GM18861 (cell line): ENCODE measurements at regions not wholly inside any gene's neighbourhood (a gene's known extent, or its start where the extent isn't known, plus 50 kb on each side); places are given as distances from the start of the nearest gene placed in this dataset.

ENCODE experiments used
- ATAC-seq: cut with Tn5 transposase; IDR thresholded peaks from one replicate; pipeline ENCODE4 v1.9.1; 2021; ENCODE audit not compliant: unreplicated experiment

- no peak for ATAC-seq
Observed at GRCh38 chrX:5122181-5122678, 1106.4 kb downstream of the NLGN4X start.

GRCh38 chrX:5117816-5118215 is 1110.9 kb downstream of the NLGN4X start:
- no peak for ATAC-seq

GRCh38 chrX:5113128-5113527 is 1115.5 kb downstream of the NLGN4X start:
- ATAC-seq = no peak

- no peak for ATAC-seq
Observed at GRCh38 chrX:5100004-5100403, 1128.7 kb downstream of the NLGN4X start.

GRCh38 chrX:5086388-5086787 is 1142.3 kb downstream of the NLGN4X start:
- no peak for ATAC-seq

GRCh38 chrX:5084279-5084678 is 1144.4 kb downstream of the NLGN4X start:
- no peak for ATAC-seq

- no peak for ATAC-seq
Observed at GRCh38 chrX:5082705-5083104, 1146.0 kb downstream of the NLGN4X start.

- no peak for ATAC-seq
Observed at GRCh38 chrX:5080791-5081190, 1147.9 kb downstream of the NLGN4X start.

GRCh38 chrX:5068550-5068949 is 1160.1 kb downstream of the NLGN4X start:
- ATAC-seq = no peak

GRCh38 chrX:5057786-5058185 is 1170.9 kb downstream of the NLGN4X start:
- ATAC-seq = no peak

GRCh38 chrX:5054852-5055251 is 1173.8 kb downstream of the NLGN4X start:
- no peak for ATAC-seq

- ATAC-seq = no peak
Observed at GRCh38 chrX:5051831-5052491, 1176.7 kb downstream of the NLGN4X start.

GRCh38 chrX:5042563-5042962 is 1186.1 kb downstream of the NLGN4X start:
- ATAC-seq = no peak

GRCh38 chrX:5031792-5032191 is 1196.9 kb downstream of the NLGN4X start:
- ATAC-seq = no peak

GRCh38 chrX:5015451-5015850 is 1213.2 kb downstream of the NLGN4X start:
- no peak for ATAC-seq

GRCh38 chrX:4994855-4995254 is 1233.8 kb downstream of the NLGN4X start:
- ATAC-seq = no peak

GRCh38 chrX:4978613-4979012 is 1250.1 kb downstream of the NLGN4X start:
- ATAC-seq = no peak

- no peak for ATAC-seq
Observed at GRCh38 chrX:4971646-4972045, 1257.0 kb downstream of the NLGN4X start.

GRCh38 chrX:4964112-4964511 is 1250.7 kb upstream of the PRKX start:
- ATAC-seq = no peak

GRCh38 chrX:4963432-4963831 is 1250.0 kb upstream of the PRKX start:
- no peak for ATAC-seq

GRCh38 chrX:4944767-4945166 is 1231.3 kb upstream of the PRKX start:
- no peak for ATAC-seq

GRCh38 chrX:4936315-4936714 is 1222.9 kb upstream of the PRKX start:
- ATAC-seq = no peak

- ATAC-seq = no peak
Observed at GRCh38 chrX:4935846-4936245, 1222.4 kb upstream of the PRKX start.
